ENCODE measurements at regions not wholly inside any gene's neighbourhood (a gene's known extent, or its start where the extent isn't known, plus 50 kb on each side); places are given as distances from the start of the nearest gene placed in this dataset.

- Mint-ChIP-seq H3K27me3 (no peaks in the 10 kb centered on the region), H3K4me3 (no peak overlapping the region), H3K9me3 (no peaks in the 10 kb centered on the region), H3K36me3 (ENCODE audit: low read depth) (no peaks in the 10 kb centered on the region), H3K27ac (no peak overlapping the region), H3K4me1 (ENCODE audit: low read depth) (peaks cover 26% of the 10 kb centered on the region)
- intact Hi-C loops (cut with micrococcal nuclease): no loop called here
Observed at GRCh38 chr6:109285366-109285765, 96.9 kb downstream of the CD164 start.

DNA sequence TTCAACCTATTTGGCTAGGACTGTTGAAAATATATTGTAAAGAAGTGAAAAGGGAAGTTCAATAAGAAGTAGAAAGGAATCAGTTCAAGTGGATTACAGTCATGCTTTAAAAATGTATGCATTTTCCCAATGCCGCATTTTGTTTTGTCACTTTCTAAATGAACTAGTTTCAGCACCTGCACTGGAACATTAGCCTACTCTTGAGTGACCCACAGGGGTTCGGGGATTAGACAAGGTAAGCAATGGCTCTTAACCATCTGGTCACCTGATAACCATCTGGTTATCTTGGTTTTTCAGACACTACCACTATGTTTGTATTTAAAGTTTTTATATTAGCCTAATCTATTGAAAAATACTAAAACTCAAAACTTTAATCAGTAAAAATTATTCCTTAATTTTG lies 97.6 kb downstream of the CD164 start:
- Mint-ChIP-seq H3K36me3 (ENCODE audit: low read depth) (no peaks in the 10 kb centered on the region), H3K4me1 (ENCODE audit: low read depth) (peaks cover 26% of the 10 kb centered on the region)

DNA sequence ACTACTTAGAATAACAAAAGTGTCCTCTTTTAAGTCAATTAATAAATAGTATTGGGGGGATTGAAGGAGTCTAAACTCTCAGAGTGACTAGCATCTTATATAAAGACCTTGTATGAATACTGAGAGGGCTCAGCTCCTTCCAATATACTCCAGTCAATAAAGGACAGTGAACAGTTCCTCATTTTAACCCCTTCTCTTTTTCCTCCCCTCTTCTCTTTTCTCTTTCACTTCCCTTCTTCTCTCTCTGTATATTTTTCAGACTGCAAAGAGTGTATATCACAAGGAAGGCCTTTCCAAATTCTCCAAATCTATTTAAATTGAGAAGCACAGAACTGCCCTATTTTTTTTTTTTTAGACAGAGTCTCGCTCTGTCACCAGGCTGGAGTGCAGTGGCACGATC lies 99.5 kb downstream of the CD164 start:
- Mint-ChIP-seq H3K9me3 (no peaks in the 10 kb centered on the region), H3K36me3 (ENCODE audit: low read depth) (no peaks in the 10 kb centered on the region), H3K4me1 (ENCODE audit: low read depth) (peaks cover 23% of the 10 kb centered on the region), H3K27me3 (no peaks in the 10 kb centered on the region), H3K27ac (no peak overlapping the region), H3K4me3 (no peak overlapping the region)
- intact Hi-C loops (cut with micrococcal nuclease): no loop called here

More for the DNA sequence above, 97.6 kb downstream of the CD164 start:
- Mint-ChIP-seq H3K4me3 (no peak overlapping the region), H3K27ac (no peak overlapping the region), H3K9me3 (no peaks in the 10 kb centered on the region), H3K27me3 (no peaks in the 10 kb centered on the region)
- intact Hi-C loops (cut with micrococcal nuclease): no loop called here

- intact Hi-C loops (cut with micrococcal nuclease): no loop called here
- Mint-ChIP-seq H3K9me3 (no peaks in the 10 kb centered on the region), H3K4me3 (no peak overlapping the region), H3K4me1 (ENCODE audit: low read depth) (peaks cover 21% of the 10 kb centered on the region), H3K36me3 (ENCODE audit: low read depth) (no peaks in the 10 kb centered on the region), H3K27ac (no peak overlapping the region), H3K27me3 (no peaks in the 10 kb centered on the region)
Observed at GRCh38 chr6:109279628-109280027, 102.6 kb downstream of the CD164 start.

DNA sequence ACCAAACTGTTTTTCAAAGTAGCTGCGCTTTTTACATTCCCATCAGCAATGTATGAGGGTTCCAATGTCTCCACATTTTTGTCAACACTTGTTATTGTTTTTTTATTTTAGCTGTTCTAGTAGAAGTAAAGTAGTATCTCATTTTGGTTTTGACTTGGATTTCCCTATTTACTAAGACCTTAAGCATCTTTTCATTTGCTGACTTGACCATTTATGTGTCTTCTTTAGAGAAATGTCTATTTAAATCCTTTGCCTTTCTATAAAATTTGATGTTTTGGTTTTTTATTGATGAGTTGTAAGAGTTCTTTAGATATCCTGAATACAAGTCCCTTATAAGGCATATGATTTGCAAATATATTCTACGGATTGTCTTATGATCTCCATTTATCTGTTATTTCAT lies 110.6 kb downstream of the CD164 start:
- Mint-ChIP-seq H3K4me3 (no peak overlapping the region), H3K27ac (no peak overlapping the region), H3K27me3 (no peaks in the 10 kb centered on the region), H3K36me3 (ENCODE audit: low read depth) (peaks cover 6% of the 10 kb centered on the region), H3K4me1 (ENCODE audit: low read depth) (peaks cover 5% of the 10 kb centered on the region), H3K9me3 (peaks cover 19% of the 10 kb centered on the region)
- intact Hi-C loops (cut with micrococcal nuclease): no loop called here

DNA sequence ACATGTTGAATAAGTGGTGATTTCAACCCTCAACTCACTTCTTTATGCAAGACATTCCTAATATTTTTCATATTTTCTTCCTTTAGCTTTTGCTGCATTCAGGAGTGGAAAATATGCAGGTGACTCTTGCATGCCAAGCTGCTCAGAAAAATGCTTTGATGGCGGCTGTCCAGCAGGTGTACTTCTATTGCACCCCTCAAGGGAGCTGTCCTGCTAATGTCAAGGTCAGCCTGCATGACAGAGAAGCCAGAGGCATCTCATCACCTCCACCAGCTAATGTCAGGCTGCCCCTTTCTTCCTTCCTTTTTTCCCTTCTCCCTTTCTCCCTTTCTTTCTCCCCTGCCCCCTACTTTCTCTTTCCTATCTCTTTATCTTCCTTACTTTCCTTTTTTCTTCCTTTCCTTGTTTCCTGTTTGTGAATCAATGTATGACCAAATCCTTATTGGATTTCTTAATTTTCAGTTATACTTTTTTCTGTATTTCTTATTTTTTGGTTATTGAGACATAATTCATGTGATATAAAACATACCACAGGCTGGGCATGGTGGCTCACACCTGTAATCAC lies 112.2 kb downstream of the CD164 start:
- peaks cover 5% of the 10 kb centered on the region for H3K4me1 Mint-ChIP-seq (ENCODE audit: low read depth)
- H3K9me3 Mint-ChIP-seq: peaks cover 19% of the 10 kb centered on the region
- no peak overlapping the region for H3K4me3 Mint-ChIP-seq
- peaks cover 6% of the 10 kb centered on the region for H3K36me3 Mint-ChIP-seq (ENCODE audit: low read depth)
- intact Hi-C loops (cut with micrococcal nuclease): no loop called here
- H3K27me3 Mint-ChIP-seq: no peaks in the 10 kb centered on the region
- no peak overlapping the region for H3K27ac Mint-ChIP-seq

- peaks cover 6% of the 10 kb centered on the region for H3K36me3 Mint-ChIP-seq (ENCODE audit: low read depth)
- H3K4me3 Mint-ChIP-seq: no peak overlapping the region
- H3K27me3 Mint-ChIP-seq: no peaks in the 10 kb centered on the region
- peaks cover 9% of the 10 kb centered on the region for H3K4me1 Mint-ChIP-seq (ENCODE audit: low read depth)
- H3K9me3 Mint-ChIP-seq: peaks cover 19% of the 10 kb centered on the region
- no peak overlapping the region for H3K27ac Mint-ChIP-seq
- intact Hi-C loops (cut with micrococcal nuclease): no loop called here
Observed at GRCh38 chr6:109269057-109269456, 113.2 kb downstream of the CD164 start.

DNA sequence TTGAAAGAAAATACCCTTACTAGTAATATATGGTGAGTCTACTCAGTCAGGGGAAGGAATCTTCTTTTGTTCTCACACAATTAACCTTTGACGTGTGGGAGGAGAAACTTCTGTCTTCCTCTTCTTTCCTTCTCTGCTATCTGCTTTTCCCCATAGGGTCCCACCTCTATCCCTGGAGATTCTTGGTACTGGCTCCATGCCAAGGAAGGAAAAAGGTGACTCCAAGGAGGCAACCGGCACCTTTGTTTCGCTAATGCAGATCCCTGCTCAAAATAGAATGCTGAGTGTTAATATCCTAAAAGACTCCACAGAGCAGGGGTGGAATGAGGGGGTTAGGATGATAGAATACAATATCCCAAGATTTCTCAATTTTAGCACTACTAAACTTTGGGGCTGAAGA lies 116.7 kb downstream of the CD164 start:
- no peaks in the 10 kb centered on the region for H3K27me3 Mint-ChIP-seq
- peaks cover 15% of the 10 kb centered on the region for H3K4me1 Mint-ChIP-seq (ENCODE audit: low read depth)
- intact Hi-C loops (cut with micrococcal nuclease): no loop called here
- no peak overlapping the region for H3K4me3 Mint-ChIP-seq
- peaks cover 19% of the 10 kb centered on the region for H3K9me3 Mint-ChIP-seq
- H3K27ac Mint-ChIP-seq: no peak overlapping the region
- peaks cover 6% of the 10 kb centered on the region for H3K36me3 Mint-ChIP-seq (ENCODE audit: low read depth)

- Mint-ChIP-seq H3K9me3 (peaks cover 8% of the 10 kb centered on the region), H3K36me3 (ENCODE audit: low read depth) (peaks cover 5% of the 10 kb centered on the region), H3K27ac (no peak overlapping the region), H3K4me1 (ENCODE audit: low read depth) (peaks cover 9% of the 10 kb centered on the region), H3K4me3 (no peak overlapping the region), H3K27me3 (no peaks in the 10 kb centered on the region)
- intact Hi-C loops (cut with micrococcal nuclease): no loop called here
Observed at GRCh38 chr6:109263873-109264700, 118.2 kb downstream of the CD164 start.

- intact Hi-C loops (cut with micrococcal nuclease): no loop called here
- Mint-ChIP-seq H3K4me1 (ENCODE audit: low read depth) (peaks cover 9% of the 10 kb centered on the region), H3K4me3 (no peak overlapping the region), H3K9me3 (no peaks in the 10 kb centered on the region), H3K27me3 (no peaks in the 10 kb centered on the region), H3K27ac (no peak overlapping the region), H3K36me3 (ENCODE audit: low read depth) (no peaks in the 10 kb centered on the region)
Observed at GRCh38 chr6:109262261-109262660, 120.0 kb downstream of the CD164 start.

- no peaks in the 10 kb centered on the region for H3K9me3 Mint-ChIP-seq
- no peaks in the 10 kb centered on the region for H3K36me3 Mint-ChIP-seq (ENCODE audit: low read depth)
- no peaks in the 10 kb centered on the region for H3K27me3 Mint-ChIP-seq
- H3K4me1 Mint-ChIP-seq (ENCODE audit: low read depth): peaks cover 9% of the 10 kb centered on the region
- H3K27ac Mint-ChIP-seq: no peak overlapping the region
- H3K4me3 Mint-ChIP-seq: no peak overlapping the region
- intact Hi-C loops (cut with micrococcal nuclease): no loop called here
Observed at GRCh38 chr6:109261811-109262210, 120.5 kb downstream of the CD164 start.

GRCh38 chr6:109260701-109261100 lies 121.6 kb downstream of the CD164 start:
- H3K4me1 Mint-ChIP-seq (ENCODE audit: low read depth): peaks cover 9% of the 10 kb centered on the region
- no peak overlapping the region for H3K27ac Mint-ChIP-seq
- H3K4me3 Mint-ChIP-seq: no peak overlapping the region
- no peaks in the 10 kb centered on the region for H3K9me3 Mint-ChIP-seq
- intact Hi-C loops (cut with micrococcal nuclease): no loop called here
- no peaks in the 10 kb centered on the region for H3K27me3 Mint-ChIP-seq
- H3K36me3 Mint-ChIP-seq (ENCODE audit: low read depth): no peaks in the 10 kb centered on the region

GRCh38 chr6:109260126-109260525 lies 122.1 kb downstream of the CD164 start:
- H3K27ac Mint-ChIP-seq: no peak overlapping the region
- H3K27me3 Mint-ChIP-seq: no peaks in the 10 kb centered on the region
- H3K4me3 Mint-ChIP-seq: no peak overlapping the region
- intact Hi-C loops (cut with micrococcal nuclease): no loop called here
- no peaks in the 10 kb centered on the region for H3K36me3 Mint-ChIP-seq (ENCODE audit: low read depth)
- peaks cover 9% of the 10 kb centered on the region for H3K4me1 Mint-ChIP-seq (ENCODE audit: low read depth)
- H3K9me3 Mint-ChIP-seq: no peaks in the 10 kb centered on the region

GRCh38 chr6:109258129-109258528 lies 124.1 kb downstream of the CD164 start:
- Mint-ChIP-seq H3K27me3 (no peaks in the 10 kb centered on the region), H3K36me3 (ENCODE audit: low read depth) (no peaks in the 10 kb centered on the region), H3K4me3 (no peak overlapping the region), H3K9me3 (no peaks in the 10 kb centered on the region), H3K27ac (no peak overlapping the region), H3K4me1 (ENCODE audit: low read depth) (no peaks in the 10 kb centered on the region)
- intact Hi-C loops (cut with micrococcal nuclease): no loop called here

DNA sequence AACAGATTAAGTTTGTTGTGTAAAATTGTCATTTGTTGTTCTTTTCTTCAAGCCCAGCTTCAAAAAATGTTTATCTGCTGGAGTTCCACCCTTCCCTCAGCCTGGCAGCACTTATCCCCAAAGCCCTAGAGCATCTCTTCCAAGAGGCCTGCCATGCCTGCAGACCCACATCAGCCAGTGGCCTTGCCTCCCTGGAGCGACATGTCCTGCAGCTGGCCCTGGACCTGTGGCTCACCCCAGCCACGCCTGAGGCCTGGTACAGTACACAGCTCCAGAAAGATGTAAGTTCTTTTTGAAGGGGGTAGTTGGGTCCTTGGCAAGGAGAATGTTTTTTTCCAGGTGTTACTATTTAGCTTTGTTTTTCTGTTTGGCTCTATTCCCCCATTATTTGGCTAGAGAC lies 124.8 kb downstream of the CD164 start:
- Mint-ChIP-seq H3K9me3 (no peaks in the 10 kb centered on the region), H3K4me3 (no peak overlapping the region), H3K36me3 (ENCODE audit: low read depth) (no peaks in the 10 kb centered on the region), H3K4me1 (ENCODE audit: low read depth) (no peaks in the 10 kb centered on the region), H3K27me3 (no peaks in the 10 kb centered on the region), H3K27ac (no peak overlapping the region)
- intact Hi-C loops (cut with micrococcal nuclease): no loop called here

Measured in dendritic cell treated with granulocyte-macrophage colony-stimulating factor and Interleukin-4, amounts not matched to agents 40 ng/mL and 50 ng/mL, for 4 days (primary cell).